ENCODE measurements at regions not wholly inside any gene's neighbourhood (a gene's known extent, or its start where the extent isn't known, plus 50 kb on each side); places are given as distances from the start of the nearest gene placed in this dataset.
"Not testable (repeated sequence)": the region's sequence is repeated elsewhere in the genome, so short reads cannot be mapped to it uniquely, and the experiment has no call there.

GRCh38 chr5:164230341-164230740, 724.9 kb downstream of the MAT2B start:
- no peak for TF ChIP-seq CTCF (IDR thresholded peaks at IDR 0.05; ENCODE audit: extremely low read depth, insufficient read depth, missing control alignments)
- in situ Hi-C loops (cut with MboI; ENCODE audit: low pct_unique_long_range_greater_than_20kb, low sequenced_read_pairs, unreplicated experiment) = no loop called here
- no peak for DNase-seq (ENCODE audit: low spot score)

DNA sequence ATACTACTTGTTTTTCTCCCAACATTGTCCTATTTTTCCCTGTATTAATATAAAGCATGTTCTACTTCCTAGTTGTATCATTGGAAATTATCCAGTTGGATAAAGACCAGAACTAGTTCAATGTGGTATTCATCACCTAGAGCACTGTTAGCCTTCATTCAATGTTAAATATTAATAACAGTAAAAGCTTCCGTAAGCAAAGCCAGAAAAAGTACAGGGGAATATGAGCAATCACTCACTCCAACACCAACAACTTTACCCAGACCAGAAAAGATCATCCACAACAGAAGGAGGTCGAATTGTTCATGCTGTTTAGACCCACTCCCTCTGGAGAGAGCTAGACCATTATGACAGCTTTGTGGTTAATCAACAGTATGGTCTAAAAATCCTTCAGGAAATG, 728.4 kb downstream of the MAT2B start:
- in situ Hi-C loops (cut with MboI; ENCODE audit: low pct_unique_long_range_greater_than_20kb, low sequenced_read_pairs, unreplicated experiment) = no loop called here
- DNase-seq (ENCODE audit: low spot score) = no peak
- TF ChIP-seq CTCF (IDR thresholded peaks at IDR 0.05; ENCODE audit: extremely low read depth, insufficient read depth, missing control alignments) = no peak

- in situ Hi-C loops (cut with MboI; ENCODE audit: low pct_unique_long_range_greater_than_20kb, low sequenced_read_pairs, unreplicated experiment) = no loop called here
- TF ChIP-seq CTCF (IDR thresholded peaks at IDR 0.05; ENCODE audit: extremely low read depth, insufficient read depth, missing control alignments) = no peak
- DNase-seq (ENCODE audit: low spot score) = no peak
These were observed 728.9 kb downstream of the MAT2B start for GRCh38 chr5:164234321-164234720.

DNA sequence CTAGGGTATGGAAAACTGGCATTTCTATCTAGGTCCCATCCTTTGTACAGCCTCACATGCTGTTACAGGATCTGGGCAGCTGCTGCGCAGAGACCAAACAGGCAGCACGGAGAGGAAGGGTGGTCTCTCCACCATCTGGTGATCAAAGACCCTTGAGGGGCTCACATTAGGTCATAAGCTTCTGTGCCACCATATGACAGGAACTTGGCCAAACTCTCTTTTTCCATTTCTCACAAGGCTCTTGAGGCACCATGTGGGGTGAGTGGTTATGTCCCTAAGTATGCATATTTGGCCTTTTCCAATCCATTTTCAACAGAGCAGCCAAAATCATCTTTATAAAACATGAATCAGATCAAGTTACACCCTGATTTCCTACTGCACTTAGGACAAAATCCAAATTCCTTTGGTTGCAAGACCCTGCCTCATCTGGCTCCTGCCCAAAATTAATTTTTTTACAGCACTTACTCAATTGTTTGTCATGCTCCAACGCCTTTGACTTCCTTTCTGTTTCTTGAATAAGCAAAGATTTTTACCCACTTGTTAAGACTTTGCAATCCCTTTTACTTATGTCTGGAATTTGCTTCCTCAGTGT, 730.0 kb downstream of the MAT2B start:
- no peak for TF ChIP-seq CTCF (IDR thresholded peaks at IDR 0.05; ENCODE audit: extremely low read depth, insufficient read depth, missing control alignments)
- DNase-seq (ENCODE audit: low spot score) = no peak
- in situ Hi-C loops (cut with MboI; ENCODE audit: low pct_unique_long_range_greater_than_20kb, low sequenced_read_pairs, unreplicated experiment) = no loop called here

- DNase-seq (ENCODE audit: low spot score) = no peak
- TF ChIP-seq CTCF (IDR thresholded peaks at IDR 0.05; ENCODE audit: extremely low read depth, insufficient read depth, missing control alignments) = no peak
- in situ Hi-C loops (cut with MboI; ENCODE audit: low pct_unique_long_range_greater_than_20kb, low sequenced_read_pairs, unreplicated experiment) = no loop called here
These were observed 732.1 kb downstream of the MAT2B start for GRCh38 chr5:164237486-164237885.

DNA sequence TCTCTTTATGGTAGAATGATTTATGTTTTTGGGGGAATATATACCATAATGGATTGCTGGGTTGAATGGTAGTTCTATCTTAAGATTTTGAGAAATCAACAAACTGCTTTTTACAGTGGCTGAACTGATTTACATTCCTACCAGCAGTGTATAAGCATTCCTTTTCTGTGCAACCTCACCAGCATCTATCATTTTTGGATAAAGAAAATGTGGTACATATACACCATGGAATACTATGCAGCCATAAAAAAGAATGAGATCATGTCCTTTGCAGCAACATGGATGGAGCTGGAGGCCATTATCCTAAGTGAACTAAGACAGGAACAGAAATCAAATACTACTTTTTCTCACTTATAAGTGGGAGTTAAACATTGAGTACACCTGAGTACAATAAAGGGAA, 746.4 kb downstream of the MAT2B start:
- in situ Hi-C loops (cut with MboI; ENCODE audit: low pct_unique_long_range_greater_than_20kb, low sequenced_read_pairs, unreplicated experiment) = not testable (repeated sequence)

GRCh38 chr5:164253764-164254163, 748.3 kb downstream of the MAT2B start:
- TF ChIP-seq CTCF (IDR thresholded peaks at IDR 0.05; ENCODE audit: extremely low read depth, insufficient read depth, missing control alignments) = no peak
- in situ Hi-C loops (cut with MboI; ENCODE audit: low pct_unique_long_range_greater_than_20kb, low sequenced_read_pairs, unreplicated experiment) = no loop called here
- DNase-seq (ENCODE audit: low spot score) = no peak

More for the DNA sequence above, 746.4 kb downstream of the MAT2B start:
- DNase-seq (ENCODE audit: low spot score) = not testable (repeated sequence)
